Loucy (cell line): ENCODE measurements at regions not wholly inside any gene's neighbourhood (a gene's known extent, or its start where the extent isn't known, plus 50 kb on each side); places are given as distances from the start of the nearest gene placed in this dataset.

Source experiments
- CTCF ChIP-seq: fragments of 200-600 bp; sonication (generic); conservative IDR thresholded peaks from 2 replicates; pipeline ENCODE4 v1.5.1; 2014; ENCODE audit warnings: mild to moderate bottlenecking, antibody characterized with exemption, low read length
- EZH2phosphoT487 ChIP-seq: fragments of 200-600 bp; IDR thresholded peaks from 2 replicates; pipeline ENCODE4 v1.6.1; 2018; ENCODE audit warnings: antibody characterized with exemption, mild to moderate bottlenecking, moderate library complexity, borderline replicate concordance

GRCh38 chr10:53619671-53620070 is 847.1 kb upstream of the MBL2 start:
- TF ChIP-seq CTCF (no peak), EZH2phosphoT487 (no peak)
